GM12864 (cell line): ENCODE measurements at regions not wholly inside any gene's neighbourhood (a gene's known extent, or its start where the extent isn't known, plus 50 kb on each side); places are given as distances from the start of the nearest gene placed in this dataset.

Source experiments
- DNase-seq: peaks from one replicate; pipeline ENCODE4 v3.0.0-alpha.2; 2011; ENCODE audit warnings: low read depth
- H3K4me3 ChIP-seq: 2 replicates; pipeline ENCODE4 v1.5.1; 2011; ENCODE audit warnings: mild to moderate bottlenecking, low read depth, low read length, control low read depth
- CTCF ChIP-seq: IDR thresholded peaks from 2 replicates; pipeline ENCODE4 v1.5.1; 2011; ENCODE audit warnings: low read depth, mild to moderate bottlenecking, moderate library complexity, low read length, control low read depth, inconsistent platforms; ENCODE audit errors: missing control alignments

GRCh38 chr4:181219783-181220416, 1023.3 kb upstream of the TENM3 start:
- DNase-seq, result no peak
- TF ChIP-seq CTCF, result no peak

GRCh38 chr4:181224852-181225251, 1018.4 kb upstream of the TENM3 start:
- H3K4me3 ChIP-seq, result no peak overlapping the region
- no peak for DNase-seq
- no peak for TF ChIP-seq CTCF

More at GRCh38 chr4:181219783-181220416, 1023.3 kb upstream of the TENM3 start:
- no peak overlapping the region for H3K4me3 ChIP-seq

GRCh38 chr4:181225616-181226261, 1017.5 kb upstream of the TENM3 start:
- TF ChIP-seq CTCF, result no peak
- no peak overlapping the region for H3K4me3 ChIP-seq
- DNase-seq, result no peak

- TF ChIP-seq CTCF, result no peak
- no peak overlapping the region for H3K4me3 ChIP-seq
- DNase-seq, result no peak
Observed at GRCh38 chr4:181234951-181235680, 1008.1 kb upstream of the TENM3 start.

GRCh38 chr4:181245326-181245725, 997.9 kb upstream of the TENM3 start:
- no peak for DNase-seq
- no peak for TF ChIP-seq CTCF
- H3K4me3 ChIP-seq, result no peak overlapping the region

- H3K4me3 ChIP-seq, result no peak overlapping the region
- DNase-seq, result no peak
- TF ChIP-seq CTCF, result no peak
Observed at GRCh38 chr4:181249031-181249430, 994.2 kb upstream of the TENM3 start.
